ENCODE measurements at regions not wholly inside any gene's neighbourhood (a gene's known extent, or its start where the extent isn't known, plus 50 kb on each side); places are given as distances from the start of the nearest gene placed in this dataset.
"Not testable (repeated sequence)": the region's sequence is repeated elsewhere in the genome, so short reads cannot be mapped to it uniquely, and the experiment has no call there.

DNA sequence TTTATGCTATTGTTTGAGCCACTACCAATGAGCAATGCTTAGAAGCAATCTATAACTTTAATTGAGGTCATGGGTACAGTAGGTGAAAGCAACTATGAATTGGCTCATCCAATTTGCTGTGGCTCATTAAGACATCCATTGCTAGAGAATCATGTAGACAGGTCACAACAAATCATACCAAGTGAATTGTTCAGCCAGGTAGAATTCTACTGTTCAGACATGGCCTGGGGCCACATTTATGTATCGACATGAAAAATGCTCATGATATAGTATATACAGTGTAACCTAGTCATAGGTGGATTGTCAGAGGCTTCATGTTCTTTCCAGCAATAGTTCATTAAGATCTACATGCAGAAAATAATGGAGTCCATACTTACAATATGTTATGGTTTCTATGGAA lies 633.7 kb upstream of the EYS start:
- no peak for DNase-seq

GRCh38 chr6:66336176-66336575 lies 629.1 kb upstream of the EYS start:
- DNase-seq, result no peak

- DNase-seq, result no peak
These were observed 621.2 kb upstream of the EYS start for GRCh38 chr6:66328200-66328599.

- DNase-seq, result no peak
These were observed 619.2 kb upstream of the EYS start for GRCh38 chr6:66326228-66326627.

DNA sequence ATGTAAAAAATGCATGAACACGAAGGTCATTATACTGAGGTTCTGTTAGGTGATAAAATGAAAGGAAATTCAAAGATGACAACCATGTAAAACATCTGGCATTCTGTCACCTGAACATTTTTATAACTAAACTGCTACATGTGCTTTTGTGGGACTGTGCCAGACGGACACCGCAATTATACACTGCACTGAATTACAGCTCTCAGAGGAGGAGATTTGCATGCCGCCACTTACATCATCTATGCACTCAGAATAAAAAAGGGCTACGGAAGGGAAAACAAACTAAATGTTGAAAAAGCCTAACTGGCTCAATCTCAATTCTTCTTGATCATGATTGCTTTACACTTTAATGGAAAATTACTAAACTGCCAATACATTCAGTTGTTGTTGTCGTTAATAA lies 614.0 kb upstream of the EYS start:
- DNase-seq, result no peak

DNA sequence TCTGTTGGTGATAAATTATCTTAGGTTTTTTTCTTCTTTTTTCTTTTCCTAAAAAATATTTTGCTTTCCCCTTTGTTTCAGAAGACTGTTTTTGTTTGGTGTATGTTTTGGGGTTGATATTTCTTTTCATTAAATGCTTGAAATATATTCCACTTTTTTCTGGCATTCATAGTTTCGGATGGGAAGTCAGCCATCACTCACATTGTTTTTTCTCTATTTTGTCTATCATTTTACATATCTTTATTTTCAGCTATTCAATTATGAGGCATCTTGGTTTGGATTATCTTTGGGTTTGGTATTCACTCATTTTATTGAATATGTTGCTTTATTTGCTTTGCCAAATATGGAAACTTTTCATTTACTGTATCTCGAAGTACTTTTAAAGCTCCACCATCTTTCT lies 600.5 kb upstream of the EYS start:
- DNase-seq, result no peak

DNA sequence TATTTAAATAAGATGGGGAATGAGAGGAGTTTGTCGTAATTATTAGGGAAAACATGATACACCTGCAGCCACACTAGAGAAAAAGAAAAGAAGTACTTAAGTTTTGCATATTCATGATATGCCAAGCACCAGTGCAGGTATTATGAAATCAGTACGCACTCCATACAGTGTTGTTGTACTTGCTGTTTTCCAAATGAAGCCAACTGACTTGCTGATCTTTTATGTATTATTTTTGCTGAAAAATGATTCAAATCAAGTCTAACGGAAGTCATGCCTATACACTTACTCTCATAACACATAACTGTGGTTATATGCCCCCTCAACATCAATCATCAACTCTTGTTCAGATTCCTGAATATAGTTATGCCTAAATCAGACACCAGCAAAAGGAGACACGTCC lies 584.9 kb upstream of the EYS start:
- DNase-seq, result no peak

DNA sequence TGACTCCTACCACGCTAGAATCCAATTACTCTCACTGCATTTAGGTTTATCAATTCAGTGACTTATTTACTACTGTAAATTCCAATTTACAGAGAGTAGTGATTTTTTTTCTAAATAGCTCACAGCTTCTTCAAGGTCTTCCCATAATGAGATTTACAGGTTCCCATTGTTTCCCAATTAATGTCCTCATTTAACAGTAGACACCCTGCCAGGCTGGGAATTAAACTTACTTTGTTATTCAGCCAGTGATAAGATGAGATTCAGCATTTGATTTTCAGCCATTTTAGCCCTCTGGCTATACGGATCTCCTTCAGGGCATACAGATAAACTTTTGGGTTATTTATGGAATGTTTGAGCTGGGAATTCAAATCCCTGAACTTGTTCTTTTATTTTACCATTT lies 582.9 kb upstream of the EYS start:
- DNase-seq, result no peak

DNA sequence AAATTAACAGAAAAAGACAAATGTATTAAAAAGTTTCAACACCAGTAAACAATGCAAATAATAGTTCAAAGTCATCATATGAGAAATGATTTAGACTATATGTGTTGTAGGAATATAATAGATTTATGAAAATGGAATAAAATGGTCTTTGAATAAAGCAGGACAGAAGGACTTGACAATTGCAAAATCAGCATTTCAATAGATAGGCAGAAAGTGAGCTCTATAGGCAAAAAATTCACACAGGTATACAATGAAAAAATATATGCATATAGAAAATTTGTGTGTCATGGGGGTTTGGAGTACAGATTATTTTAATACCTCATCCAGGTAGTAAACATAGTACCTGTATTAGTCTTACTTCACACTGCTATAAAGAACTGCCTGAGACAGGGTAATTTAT lies 571.1 kb upstream of the EYS start:
- DNase-seq, result no peak

GRCh38 chr6:66277400-66277799 lies 570.4 kb upstream of the EYS start:
- DNase-seq, result no peak

DNA sequence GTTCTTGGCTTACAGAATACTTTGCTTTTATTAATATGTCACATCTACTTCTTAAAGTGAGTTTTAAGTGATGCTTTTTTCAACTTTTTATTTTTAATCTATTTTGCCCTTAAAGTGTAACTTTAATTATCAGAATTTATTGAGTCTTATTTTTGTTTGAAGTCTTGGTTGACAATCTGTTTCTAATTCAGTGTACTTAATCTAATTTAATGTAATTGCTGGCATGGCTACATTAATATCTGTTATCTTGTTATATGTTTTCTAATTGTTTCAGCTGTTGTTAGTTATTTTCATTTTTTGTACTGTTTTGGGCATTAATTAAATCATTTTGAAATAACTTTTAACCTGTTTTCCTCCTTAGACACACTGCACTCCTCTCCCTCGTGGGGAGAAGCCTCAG lies 558.7 kb upstream of the EYS start:
- no peak for DNase-seq

GRCh38 chr6:66264376-66264775 lies 557.4 kb upstream of the EYS start:
- no peak for DNase-seq

GRCh38 chr6:66258731-66259487 lies 551.9 kb upstream of the EYS start:
- DNase-seq, result not testable (repeated sequence)

DNA sequence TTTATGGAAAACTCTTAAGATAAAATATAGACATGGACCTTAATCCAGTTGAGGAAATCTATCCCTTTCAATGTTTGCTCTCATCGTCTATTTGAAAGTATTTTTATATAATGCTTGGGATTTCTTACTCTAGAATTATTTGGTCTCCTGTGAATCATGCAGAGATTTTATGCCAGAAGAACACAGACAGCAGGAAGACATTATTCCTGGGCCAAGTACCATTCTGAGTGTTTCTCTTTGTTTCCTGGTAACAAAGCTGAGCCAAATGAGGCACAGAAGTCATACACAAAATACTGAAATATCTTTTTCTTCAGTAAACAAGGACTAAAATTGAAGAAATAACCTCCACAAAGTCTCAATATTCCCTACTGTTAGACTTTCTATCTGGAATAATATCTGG lies 538.2 kb upstream of the EYS start:
- peak in 2 of 58 donors; percentile 0 to 19 for DNase-seq

DNA sequence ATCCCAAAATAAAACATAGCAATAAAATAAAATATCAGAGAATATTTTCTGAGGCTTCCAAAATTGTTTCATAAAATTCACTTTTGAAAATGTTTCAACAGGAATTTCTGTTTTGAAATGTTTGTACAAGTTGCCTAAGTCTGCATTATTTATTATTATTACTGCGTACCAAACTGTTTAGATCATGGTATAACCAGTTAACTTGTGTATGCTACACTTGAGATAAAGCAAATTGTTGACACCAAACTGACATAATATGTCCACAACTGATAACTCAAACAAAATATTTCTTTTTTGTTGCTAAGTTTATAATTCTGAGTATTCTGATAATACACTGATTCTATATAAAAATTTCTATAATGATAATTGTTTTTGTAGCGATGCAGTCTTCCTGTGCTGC lies 531.8 kb upstream of the EYS start:
- DNase-seq, result no peak

GRCh38 chr6:66232890-66233289 lies 525.9 kb upstream of the EYS start:
- no peak for DNase-seq

GRCh38 chr6:66230591-66230990 lies 523.6 kb upstream of the EYS start:
- DNase-seq, result peak in 1 of 58 donors; percentile 7

- DNase-seq, result peak in 20 of 58 donors; percentile 0 to 70 (median 6)
These were observed 519.1 kb upstream of the EYS start for GRCh38 chr6:66226109-66226508.

GRCh38 chr6:66210964-66211363 lies 503.9 kb upstream of the EYS start:
- no peak for DNase-seq

- no peak for DNase-seq
These were observed 493.4 kb upstream of the EYS start for GRCh38 chr6:66200390-66200789.

- DNase-seq, result no peak
These were observed 492.1 kb upstream of the EYS start for GRCh38 chr6:66199171-66199570.

- no peak for DNase-seq
These were observed 491.1 kb upstream of the EYS start for GRCh38 chr6:66198062-66198624.

DNA sequence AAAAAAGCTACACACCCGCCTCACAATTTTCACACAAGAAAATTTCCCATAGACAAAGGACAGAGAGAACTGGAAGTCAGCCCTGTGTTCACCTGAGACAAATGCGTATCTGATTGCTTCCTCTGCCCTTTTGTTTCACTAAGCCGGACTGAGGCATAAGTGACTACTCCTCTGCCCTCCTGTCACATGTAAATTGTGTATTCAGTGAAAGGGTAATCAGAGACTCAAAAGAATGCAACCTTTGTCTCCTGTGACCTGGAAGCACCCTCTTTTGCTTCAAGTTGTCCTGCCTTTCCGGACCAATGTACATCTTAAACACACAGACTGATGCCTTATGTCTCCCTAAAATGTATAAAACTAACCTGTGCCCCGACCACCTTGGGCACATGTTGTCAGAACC lies 483.8 kb upstream of the EYS start:
- no peak for DNase-seq

- DNase-seq, result no peak
These were observed 482.9 kb upstream of the EYS start for GRCh38 chr6:66189915-66190314.

Data from anterior cingulate cortex (tissue), 58 donors.